Lower leg skin (tissue), 4 donors: ENCODE measurements at regions not wholly inside any gene's neighbourhood (a gene's known extent, or its start where the extent isn't known, plus 50 kb on each side); places are given as distances from the start of the nearest gene placed in this dataset.

ENCODE experiments used
- DNase-seq, 2 donors: peaks; one replicate each; pipeline ENCODE4 v3.0.0-alpha.2; 2019; ENCODE audit warnings: low spot score in 2 of 2
- H3K4me3 ChIP-seq: fragments of 200-600 bp; sonication (generic); 2 replicates; pipeline ENCODE4 v1.5.1; 2017; ENCODE audit warnings: mild to moderate bottlenecking, low read depth; ENCODE audit not compliant: poor library complexity, severe bottlenecking
- POLR2A ChIP-seq, 2 donors: fragments of 450-650 bp; IDR thresholded peaks; one replicate each; pipeline ENCODE4 v1.6.1; 2016 to 2017; ENCODE audit warnings: antibody characterized with exemption in 2 of 2, mild to moderate bottlenecking in 1 of 2, moderate library complexity in 1 of 2
- WGBS, 2 donors: methylation state at CpG; one replicate each; pipeline ENCODE4 v1.1.5; 2018; 5-methylcytosine and 5-hydroxymethylcytosine counted together
- intact Hi-C: fragments of 100-400 bp; cut with DNase I; formaldehyde crosslinking; loops from one replicate; pipeline ENCODE4 v1.15.0; 2023; ENCODE audit warnings: low total_unique reads
- TF ChIP-seq, protein P1 (sequence below), 3 donors: fragments of 450-650 bp; IDR thresholded peaks; one replicate each; pipeline ENCODE4 v1.5.1; 2016; ENCODE audit warnings: antibody characterized with exemption in 3 of 3, mild to moderate bottlenecking in 3 of 3, moderate library complexity in 2 of 3

DNA sequence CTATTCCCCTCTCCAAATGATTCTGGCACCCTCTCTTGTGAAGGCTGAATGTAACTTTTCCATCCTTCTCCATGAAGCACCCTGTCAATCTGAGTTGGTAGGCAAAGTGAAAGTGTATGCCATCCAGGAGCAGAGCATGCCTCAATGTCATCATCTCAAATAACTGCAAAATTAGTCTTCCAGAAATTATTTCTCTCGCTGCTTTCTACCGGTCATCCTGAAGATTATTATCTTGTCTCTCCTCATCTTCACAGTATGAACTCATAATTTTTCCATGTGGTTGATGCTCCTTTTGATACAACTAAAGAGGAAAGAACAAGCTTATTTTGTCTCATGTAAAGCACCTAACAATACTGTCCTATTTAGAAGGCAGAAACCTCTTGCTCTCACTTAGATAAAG, 285.5 kb upstream of the PCDH7 start:
- WGBS, 2 donors, result 43 to 45% methylated on average over 2 of the region's 2 CpGs
- intact Hi-C loops, result no loop called here
- no peak overlapping the region for H3K4me3 ChIP-seq
- no peak for TF ChIP-seq POLR2A (IDR thresholded peaks at IDR 0.05)
- TF ChIP-seq, protein P1, sequence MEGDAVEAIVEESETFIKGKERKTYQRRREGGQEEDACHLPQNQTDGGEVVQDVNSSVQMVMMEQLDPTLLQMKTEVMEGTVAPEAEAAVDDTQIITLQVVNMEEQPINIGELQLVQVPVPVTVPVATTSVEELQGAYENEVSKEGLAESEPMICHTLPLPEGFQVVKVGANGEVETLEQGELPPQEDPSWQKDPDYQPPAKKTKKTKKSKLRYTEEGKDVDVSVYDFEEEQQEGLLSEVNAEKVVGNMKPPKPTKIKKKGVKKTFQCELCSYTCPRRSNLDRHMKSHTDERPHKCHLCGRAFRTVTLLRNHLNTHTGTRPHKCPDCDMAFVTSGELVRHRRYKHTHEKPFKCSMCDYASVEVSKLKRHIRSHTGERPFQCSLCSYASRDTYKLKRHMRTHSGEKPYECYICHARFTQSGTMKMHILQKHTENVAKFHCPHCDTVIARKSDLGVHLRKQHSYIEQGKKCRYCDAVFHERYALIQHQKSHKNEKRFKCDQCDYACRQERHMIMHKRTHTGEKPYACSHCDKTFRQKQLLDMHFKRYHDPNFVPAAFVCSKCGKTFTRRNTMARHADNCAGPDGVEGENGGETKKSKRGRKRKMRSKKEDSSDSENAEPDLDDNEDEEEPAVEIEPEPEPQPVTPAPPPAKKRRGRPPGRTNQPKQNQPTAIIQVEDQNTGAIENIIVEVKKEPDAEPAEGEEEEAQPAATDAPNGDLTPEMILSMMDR (IDR thresholded peaks at IDR 0.05), result no peak
- DNase-seq, result no peak

GRCh38 chr4:30436394-30436793, 283.8 kb upstream of the PCDH7 start:
- H3K4me3 ChIP-seq, result no peak overlapping the region
- no peak for DNase-seq
- intact Hi-C loops, result no loop called here
- TF ChIP-seq, protein P1 (IDR thresholded peaks at IDR 0.05), result no peak
- TF ChIP-seq POLR2A (IDR thresholded peaks at IDR 0.05), result no peak
- WGBS, 2 donors, result 74 to 85% methylated on average over 1 of the region's 1 CpG

DNA sequence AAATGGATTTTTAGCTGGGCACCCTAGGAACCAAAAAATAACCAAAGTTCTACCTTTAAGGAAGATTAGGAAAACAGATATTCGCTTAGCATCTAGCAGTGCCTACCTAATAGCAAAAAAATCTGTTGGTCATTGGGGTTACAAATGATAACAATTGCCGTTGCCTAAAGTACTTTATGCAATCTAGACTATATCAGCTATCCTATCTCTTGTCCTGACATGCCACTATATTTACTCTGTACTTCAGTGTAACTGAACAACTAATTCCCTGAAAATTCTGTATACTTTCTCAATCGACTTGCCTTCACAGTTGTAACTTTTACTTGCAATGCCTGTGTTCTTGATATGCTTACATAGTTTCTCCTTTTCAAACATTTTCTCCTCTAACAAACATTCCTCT, 282.9 kb upstream of the PCDH7 start:
- intact Hi-C loops, result no loop called here
- DNase-seq, result no peak
- H3K4me3 ChIP-seq, result no peak overlapping the region
- 62 to 75% methylated on average over 3 of the region's 3 CpGs for WGBS, 2 donors
- TF ChIP-seq POLR2A (IDR thresholded peaks at IDR 0.05), result no peak
- TF ChIP-seq, protein P1 (IDR thresholded peaks at IDR 0.05), result no peak

DNA sequence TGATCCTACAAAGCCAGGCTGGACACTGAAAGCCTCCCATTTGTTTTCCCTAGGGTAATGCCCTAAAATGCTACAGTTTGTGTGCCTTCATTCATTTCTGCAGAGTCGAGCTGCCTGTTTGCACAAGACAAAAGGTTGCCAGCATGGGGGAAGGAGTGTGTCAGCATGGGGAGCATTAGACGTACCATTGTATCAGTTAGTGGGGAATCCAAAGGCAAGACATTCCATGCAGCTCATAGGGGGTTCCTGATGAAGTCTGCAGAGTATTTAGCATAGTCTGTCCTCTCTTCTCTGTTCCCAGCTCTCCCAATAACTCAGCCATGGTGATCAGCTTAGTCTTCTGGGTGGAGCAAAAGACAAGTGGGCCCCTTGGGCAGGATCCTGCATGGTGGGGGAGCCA, 276.9 kb upstream of the PCDH7 start:
- no peak for TF ChIP-seq POLR2A (IDR thresholded peaks at IDR 0.05)
- TF ChIP-seq, protein P1 (IDR thresholded peaks at IDR 0.05), result no peak
- intact Hi-C loops, result no loop called here
- DNase-seq, result no peak
- H3K4me3 ChIP-seq, result no peak overlapping the region
- WGBS, 2 donors, result 67 to 83% methylated on average over 2 of the region's 2 CpGs

DNA sequence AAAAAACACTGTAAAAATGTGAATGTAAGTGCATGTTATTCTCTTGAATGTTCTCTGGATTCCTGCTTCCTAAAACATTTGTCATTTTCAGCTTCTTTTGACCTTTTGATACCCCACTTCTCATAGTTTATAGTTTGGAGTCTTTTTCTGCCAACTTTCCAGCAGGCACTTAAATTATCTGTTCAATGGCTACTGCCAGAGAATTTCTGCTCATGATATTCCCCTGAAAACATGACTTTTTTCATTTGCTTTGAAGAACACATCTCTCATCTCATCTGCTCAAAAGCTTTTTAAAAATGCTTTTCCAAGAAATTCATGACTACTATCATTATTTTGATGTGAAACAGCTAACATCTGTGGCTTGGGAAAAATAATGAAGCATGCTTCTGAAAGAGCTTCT, 269.7 kb upstream of the PCDH7 start:
- TF ChIP-seq, protein P1 (IDR thresholded peaks at IDR 0.05), result no peak
- no peak for TF ChIP-seq POLR2A (IDR thresholded peaks at IDR 0.05)
- intact Hi-C loops, result no loop called here
- H3K4me3 ChIP-seq, result no peak overlapping the region
- no peak for DNase-seq

DNA sequence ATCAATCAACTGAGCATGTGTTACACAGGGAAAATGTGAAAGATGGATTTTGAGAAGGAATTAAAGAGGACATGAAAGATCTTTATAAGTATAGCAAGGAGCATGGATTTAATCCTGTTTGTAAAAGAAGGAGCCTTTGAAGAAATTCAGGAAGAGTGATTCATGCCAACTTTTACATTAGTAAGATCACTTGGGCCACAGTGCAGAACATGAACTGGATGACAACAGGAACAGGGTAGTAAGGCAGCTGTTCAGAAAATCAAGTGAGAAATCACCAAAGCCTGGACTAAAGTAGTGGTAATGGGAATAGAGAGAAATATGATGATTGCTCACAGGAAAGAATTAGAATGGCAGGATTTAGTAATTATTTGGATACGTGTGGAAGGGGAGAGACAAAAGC, 265.7 kb upstream of the PCDH7 start:
- no peak overlapping the region for H3K4me3 ChIP-seq
- DNase-seq, result no peak
- intact Hi-C loops, result no loop called here
- 71 to 84% methylated on average over 1 of the region's 1 CpG for WGBS, 2 donors
- TF ChIP-seq, protein P1 (IDR thresholded peaks at IDR 0.05), result no peak
- no peak for TF ChIP-seq POLR2A (IDR thresholded peaks at IDR 0.05)
